ENCODE measurements at regions not wholly inside any gene's neighbourhood (a gene's known extent, or its start where the extent isn't known, plus 50 kb on each side); places are given as distances from the start of the nearest gene placed in this dataset.

DNA sequence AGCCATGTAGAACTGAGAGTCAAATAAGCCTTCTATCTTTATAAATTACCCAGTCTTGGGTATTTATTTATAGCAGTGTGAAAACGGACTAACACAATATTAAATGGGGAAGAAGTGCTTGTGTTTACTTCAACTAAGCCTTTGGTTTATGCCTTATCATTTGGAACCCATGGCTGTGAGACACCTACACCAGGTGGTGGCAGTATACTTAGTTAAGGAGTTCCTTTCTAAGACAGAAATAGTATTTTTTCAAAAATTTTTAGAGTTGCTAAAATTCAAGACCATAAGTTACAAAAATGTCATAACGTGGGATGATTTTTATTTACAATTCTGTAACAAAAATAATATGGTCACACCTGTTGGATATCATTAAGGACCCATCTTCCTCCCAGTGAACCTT lies 354.5 kb upstream of the SOX14 start:
- ATAC-seq = no peak
- DNase-seq (ENCODE audit: low spot score) = no peak

DNA sequence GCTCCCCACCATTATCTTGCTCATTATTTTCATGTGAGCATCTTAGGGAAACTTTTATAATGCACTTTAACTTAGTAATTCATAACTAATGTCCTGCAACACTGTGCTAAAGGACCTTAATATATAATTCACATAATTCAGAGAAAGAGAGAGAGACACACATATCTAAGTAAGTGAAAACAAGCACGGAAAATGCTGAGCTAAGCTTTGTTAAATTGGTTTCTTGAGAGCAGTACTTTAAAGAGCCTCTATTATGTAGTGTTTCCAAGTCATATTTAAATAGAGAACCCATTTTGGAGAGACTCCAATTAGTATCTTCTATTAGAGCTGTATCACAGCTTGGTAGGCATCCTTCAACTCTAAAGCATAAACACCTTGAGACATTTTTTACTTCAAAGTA lies 354.1 kb upstream of the SOX14 start:
- ATAC-seq = no peak

DNA sequence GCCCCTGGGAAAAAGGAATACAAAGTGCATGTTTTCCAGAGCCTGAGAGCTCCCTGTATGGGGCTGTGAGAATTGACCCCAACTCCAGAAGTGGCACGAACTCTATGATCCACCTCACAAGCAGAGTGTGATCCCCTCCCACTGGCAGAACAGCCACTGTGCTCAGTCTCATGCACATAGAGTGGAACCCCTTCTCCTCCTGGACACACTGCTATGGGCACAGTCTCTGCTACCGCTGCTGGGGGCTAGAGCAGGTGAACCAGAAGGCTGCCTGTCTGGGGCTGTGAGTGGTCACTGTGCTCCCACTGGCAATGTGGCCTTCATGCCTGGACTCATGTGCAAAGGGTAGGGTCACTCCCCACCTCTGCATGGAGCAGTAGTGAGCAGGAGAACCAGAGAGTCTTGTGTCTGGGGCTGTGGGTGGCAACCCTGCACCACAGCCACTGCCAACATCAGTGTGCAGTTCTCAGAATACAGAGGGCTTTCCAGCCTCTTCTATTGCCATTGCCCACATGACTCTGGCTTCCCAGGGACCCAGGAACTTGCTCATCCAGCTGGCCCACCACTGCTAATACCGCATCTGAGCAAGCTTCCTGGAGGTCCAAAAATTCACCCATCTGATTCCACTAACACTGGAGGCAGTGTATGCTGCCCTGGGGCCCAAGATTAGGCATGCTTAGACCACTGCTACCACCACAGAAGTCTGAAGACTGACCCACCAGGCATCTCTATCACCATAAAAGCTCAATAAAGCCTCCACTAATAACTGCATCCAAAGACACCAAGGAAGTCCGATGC lies 343.7 kb upstream of the SOX14 start:
- no peak for ATAC-seq
- no peak for DNase-seq (ENCODE audit: low spot score)

More for the DNA sequence above, 354.1 kb upstream of the SOX14 start:
- DNase-seq (ENCODE audit: low spot score) = no peak

DNA sequence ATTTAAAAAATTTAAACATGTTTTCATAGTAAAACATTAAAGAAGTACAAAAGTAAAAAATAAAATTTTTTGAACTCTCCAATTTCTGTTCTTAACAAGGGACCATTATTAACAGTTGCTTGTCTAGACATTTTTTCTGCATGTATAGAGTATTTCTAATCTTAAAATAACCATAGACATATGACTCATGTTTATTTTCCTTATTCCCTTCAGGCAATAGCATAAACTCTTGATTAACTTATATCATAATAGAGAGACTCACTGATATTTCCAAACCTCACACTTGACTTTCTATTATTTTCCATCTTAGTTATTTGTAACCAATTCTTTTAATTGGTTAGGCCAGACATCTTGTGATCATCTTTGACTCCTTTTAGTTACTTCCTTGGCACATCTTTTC lies 325.6 kb upstream of the SOX14 start:
- ATAC-seq = no peak
- no peak for DNase-seq (ENCODE audit: low spot score)

DNA sequence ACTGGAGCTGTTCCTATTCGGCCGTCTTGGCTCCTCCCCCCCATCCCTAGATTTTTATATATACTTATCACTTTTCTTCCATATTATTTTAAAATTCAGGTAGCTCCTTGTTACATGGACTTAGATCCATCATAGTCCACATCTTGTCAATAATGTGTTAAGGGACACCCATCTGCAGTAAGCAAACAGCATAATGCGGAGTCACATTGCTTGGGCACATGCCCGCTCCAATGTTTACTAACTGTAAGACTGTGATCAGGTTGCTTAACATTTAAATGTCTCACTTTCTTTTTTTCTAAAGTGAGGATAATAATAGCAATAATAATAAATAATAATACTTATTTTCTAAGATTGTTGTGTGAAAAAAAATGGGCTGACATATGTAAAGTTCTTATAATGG lies 303.2 kb upstream of the SOX14 start:
- ATAC-seq = peak; percentile 59
- no peak for DNase-seq (ENCODE audit: low spot score)

DNA sequence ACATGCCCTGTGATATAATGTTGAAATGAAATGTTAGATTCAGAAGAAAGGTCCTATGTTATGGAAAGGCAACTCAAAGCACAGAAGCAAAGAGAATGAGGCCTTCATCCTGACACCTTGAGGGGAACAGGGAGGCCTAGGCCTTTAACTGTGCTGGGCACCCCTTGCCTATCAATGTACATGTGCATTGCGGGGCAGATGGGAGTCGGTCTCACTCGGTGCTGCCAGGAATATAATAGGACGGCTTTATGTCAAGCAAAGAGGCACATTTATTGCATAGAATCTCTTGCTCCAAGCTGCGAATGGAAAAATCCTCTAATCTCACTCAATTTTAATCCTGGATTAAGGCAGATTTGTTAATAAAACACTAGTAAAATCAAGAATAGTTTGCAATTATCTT lies 301.0 kb upstream of the SOX14 start:
- DNase-seq (ENCODE audit: low spot score) (no peak), ATAC-seq (no peak)

DNA sequence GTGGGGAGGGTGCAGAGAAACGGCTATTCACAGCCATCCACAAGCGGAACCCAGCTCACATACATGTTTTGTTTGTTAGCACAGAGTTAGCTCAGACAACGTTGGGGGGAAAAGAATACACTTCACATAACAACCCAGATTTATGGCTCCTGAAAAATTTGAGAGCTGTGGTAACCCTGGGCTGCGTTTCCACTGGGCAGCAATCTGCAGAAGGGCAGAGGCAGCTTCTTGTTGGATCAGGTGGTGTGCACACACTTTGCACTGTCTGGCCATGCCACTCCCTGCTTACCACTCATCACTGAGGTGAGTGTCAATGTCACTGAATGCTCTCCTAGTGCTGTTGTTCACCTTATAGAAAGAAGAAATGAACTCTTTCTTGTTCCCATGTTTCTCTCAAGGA lies 299.8 kb upstream of the SOX14 start:
- ATAC-seq (no peak), DNase-seq (ENCODE audit: low spot score) (no peak)

DNA sequence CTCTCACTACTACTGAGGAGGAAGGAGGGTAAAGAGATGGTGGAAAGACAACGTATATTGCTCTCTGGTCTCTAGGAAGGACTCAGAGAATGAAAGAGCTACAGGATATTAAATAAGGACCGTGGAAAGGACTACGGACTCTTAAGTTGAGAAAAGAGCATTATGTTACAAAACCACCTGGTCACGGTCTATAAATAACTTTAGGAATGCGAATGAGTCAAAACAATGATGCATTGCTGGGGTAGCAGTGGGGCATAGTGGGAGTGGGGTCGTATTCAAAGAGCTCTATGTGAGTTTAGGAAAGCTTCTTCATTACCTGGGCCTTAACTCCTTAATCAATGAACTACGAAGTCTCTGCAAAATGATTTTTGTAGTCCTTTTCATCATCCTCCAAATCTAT lies 295.7 kb upstream of the SOX14 start:
- ATAC-seq = no peak
- no peak for DNase-seq (ENCODE audit: low spot score)

DNA sequence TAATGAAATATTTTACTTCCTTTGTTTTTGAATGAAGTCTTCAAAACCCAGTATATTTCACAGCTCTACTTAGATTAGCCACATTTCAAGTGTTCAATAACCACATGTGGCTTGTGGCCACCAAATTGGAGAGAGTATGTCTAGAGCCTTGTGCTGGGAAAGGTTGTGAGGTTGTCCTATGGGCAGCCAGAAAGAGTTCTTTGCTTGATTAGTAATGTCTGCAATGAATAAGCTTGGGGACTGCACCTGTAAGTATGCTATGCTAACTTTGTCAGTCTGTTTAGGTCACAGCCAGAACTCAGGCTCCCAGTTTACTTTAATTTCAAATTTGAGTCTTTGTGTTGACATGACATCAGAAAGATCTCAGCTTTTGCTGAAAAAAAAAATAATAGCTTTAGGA lies 294.9 kb upstream of the SOX14 start:
- ATAC-seq (no peak), DNase-seq (ENCODE audit: low spot score) (no peak)

DNA sequence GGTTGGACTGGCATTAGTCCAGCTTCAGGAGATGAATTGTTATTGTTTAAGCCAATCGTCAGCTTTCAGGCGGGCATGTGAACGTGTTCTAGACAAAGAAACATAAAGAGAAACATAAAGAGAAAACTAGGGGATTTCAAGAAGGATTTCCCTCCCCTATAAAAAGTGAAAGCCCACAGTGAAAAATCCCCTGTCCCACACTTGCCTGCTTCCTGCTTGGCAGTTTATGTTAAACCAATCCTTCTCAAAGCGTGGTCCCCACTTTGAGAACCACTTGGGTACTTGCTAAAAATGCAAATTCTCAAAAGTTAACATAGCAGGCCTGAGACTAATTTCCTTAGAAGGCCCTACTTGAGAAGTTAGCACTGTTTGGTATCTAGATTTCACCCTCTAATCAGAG lies 293.0 kb upstream of the SOX14 start:
- ATAC-seq (no peak), DNase-seq (ENCODE audit: low spot score) (no peak)

DNA sequence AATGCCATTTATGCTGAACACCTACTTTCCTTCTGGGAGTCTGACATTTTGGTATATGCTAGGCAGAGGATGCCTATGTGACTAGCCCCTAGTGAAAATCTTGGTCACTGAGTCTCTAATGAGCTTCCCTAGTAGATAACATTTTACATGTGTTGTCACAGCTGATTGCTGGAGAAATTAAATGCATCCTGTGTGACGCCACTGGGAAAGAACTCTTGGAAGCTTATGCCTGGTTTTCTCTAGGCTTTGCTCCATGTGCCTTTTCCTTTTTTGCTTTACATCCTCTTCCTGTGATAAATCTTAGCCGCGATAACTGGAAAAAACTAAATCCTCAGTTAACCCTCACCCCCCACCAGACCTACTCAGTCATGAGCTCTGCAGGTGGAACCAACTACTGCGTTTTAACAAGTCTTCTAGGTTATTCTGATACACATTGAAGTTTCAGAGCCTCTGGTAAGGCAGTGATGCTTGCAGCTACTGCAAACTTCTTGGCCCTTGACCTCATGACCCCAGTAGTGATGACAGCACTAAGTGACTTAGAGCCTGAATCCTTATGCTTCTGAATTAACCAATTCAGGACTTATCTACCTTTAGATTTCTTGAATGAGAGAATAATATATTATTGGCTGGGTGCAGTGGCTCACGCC lies 292.4 kb upstream of the SOX14 start:
- ATAC-seq = peak; percentile 33
- DNase-seq (ENCODE audit: low spot score) = no peak

DNA sequence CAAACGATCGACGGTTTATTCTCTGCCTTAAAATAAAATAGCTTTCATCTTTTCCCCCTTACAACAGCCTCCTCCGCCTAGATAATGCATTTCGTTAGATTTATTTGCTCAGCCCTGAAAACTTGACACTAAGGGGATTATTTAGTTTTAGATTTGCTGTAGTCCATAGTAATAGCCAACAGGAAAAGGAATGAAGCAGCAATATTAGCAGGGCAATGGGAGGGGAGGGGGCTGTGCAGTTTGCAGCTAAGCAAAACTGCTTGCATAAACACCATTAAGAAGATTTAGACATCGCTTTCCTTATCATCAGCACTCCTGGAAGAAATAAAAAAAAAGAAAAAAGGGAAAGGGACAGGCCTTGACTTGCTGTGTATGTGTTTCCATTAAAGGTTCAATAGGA lies 286.5 kb upstream of the SOX14 start:
- DNase-seq (ENCODE audit: low spot score) = no peak
- ATAC-seq = no peak

DNA sequence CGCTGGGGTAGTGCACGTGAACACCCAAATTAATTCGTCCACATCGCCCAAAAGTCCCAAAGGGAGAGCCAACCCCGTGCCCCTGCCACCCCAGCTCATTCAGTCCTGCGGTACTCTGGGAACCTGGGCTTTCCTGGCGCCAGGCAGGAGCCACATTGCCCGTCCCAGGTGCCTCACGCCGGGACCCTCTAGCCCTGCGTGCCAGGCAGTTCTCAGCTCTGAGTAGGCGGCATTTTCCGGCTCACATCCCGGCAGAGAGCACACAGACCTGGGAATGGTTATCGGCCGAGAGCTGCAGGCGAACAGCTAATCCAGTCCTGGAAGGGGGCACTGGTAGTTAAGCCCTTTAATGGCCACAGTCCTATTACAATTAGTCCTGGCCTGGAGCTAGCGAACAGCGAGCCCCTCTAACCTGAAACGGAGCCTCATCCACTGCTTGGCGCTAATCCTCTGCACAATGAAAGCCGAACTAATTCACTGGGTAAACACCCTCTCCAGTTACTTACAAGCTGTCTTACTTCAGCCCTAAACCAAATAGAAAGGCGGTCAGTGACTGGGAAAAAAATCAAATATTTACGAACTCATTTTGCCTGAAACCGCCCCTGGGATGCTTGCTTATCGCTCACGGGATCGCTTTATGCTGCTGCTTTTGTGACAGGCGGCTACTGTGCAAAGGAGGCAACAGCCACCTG lies 254.6 kb upstream of the SOX14 start:
- no peak for ATAC-seq
- DNase-seq (ENCODE audit: low spot score) = no peak

DNA sequence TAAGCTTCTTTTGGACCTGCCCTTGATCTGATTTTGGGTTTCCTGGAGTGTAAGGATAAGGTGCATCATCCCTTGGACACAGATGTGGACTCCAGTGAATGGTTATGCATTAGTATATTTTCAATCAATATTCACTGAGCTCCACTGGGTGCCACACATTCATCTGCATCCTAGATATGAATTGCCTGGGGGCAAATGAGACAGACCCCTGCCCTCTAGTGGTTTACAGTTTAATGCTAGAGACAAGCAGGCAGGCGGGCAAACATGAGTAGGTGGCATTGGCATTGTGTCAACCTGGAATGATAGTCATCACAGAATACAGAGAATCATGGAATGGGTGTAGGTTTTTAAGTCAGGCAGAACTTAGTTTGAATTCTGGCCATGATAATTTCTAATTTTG lies 252.5 kb upstream of the SOX14 start:
- ATAC-seq (no peak), DNase-seq (ENCODE audit: low spot score) (no peak)

DNA sequence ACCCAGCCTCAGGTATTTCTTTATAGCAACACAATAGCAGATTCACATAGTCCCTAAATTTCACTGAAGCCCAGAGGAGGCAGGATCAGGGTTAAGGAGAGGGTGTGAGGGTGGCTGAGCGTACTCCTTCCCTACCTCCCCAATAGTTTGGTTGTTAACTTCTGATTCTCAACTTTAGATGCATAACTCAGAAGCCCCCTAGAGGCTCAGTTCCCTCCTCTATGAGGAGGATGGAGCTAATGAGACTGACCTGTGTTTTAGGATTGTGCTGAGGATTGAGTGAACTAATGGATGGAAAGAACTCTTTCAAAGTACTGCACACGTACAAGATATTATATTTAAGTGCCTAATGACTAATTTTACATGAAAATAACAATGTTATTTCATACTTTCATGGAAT lies 249.3 kb upstream of the SOX14 start:
- no peak for DNase-seq (ENCODE audit: low spot score)
- no peak for ATAC-seq

DNA sequence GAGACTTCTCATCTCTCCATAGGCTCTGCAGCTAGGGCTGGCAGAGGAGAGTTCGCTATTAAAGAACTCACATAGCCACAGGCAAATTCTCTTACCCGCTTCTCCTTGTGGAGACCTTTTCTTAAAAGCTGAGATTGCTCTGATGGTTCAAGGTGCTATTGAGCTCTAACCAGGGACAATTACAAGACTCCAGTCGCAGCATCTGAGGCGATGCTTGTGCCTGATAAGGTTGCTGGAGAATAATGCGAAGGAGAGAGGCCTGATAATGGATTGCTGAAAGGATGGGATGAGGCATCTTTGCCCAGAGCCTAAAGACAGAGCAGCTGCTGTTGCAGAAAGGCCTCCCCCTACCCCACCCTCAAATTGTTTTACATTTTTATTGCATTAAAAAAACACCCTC lies 244.5 kb upstream of the SOX14 start:
- ATAC-seq (no peak), DNase-seq (ENCODE audit: low spot score) (no peak)

DNA sequence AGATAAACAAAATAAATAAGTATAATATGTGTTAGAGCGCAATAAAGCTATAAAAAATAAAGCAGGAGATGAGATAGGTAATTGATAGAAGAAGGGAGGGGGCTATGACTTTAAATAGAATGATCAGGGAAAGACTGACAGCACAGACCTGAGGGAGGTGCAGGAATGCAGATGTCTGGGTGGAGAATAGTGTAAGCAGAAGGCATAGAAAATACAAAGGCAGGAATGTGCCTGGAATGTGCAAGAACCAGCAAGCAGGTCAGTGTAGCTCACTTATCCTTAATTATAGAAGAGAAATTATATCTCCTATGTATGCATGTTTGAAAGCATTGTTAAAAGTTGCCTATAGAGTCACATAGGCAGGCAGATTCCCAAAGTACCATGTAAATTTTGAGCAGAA lies 239.4 kb upstream of the SOX14 start:
- ATAC-seq = no peak
- no peak for DNase-seq (ENCODE audit: low spot score)

DNA sequence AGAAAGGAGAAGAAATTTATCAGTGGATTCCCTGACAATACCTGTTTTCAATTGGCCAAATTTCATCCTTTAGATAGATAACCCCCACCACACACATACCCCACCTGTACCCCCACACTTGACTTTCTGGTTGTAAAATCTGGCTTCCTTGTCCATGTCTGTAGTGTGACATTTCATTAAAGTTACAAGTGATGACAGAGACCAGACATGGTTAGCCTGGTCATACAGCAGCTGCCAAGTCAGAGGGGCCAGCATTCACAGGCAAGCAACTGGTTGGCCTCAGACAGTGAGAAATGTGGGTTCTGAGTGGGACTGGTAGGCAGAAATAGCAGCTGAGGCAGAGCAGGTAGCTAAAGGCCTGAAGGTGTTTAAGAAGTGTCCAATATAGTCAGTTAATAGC lies 238.6 kb upstream of the SOX14 start:
- ATAC-seq = no peak
- no peak for DNase-seq (ENCODE audit: low spot score)

DNA sequence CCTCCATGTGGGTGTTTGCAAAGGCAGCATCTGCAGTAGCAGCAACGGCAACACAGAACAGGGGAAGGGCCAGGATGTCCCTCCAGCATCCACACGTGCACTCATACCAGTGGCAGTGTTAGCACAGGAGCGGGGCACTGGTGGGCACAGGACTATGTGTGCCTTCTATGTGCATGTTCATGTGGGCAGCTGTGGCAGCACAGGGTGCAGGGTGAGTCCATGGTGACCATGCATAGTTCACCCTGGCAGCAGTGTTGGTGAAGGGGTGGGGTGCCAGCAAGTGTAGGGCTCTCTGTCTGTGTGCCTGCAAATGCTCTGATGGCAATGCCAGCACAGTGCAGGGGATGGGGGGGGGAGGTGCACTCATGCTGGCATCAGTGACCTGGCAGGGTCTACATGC lies 222.1 kb upstream of the SOX14 start:
- no peak for ATAC-seq

DNA sequence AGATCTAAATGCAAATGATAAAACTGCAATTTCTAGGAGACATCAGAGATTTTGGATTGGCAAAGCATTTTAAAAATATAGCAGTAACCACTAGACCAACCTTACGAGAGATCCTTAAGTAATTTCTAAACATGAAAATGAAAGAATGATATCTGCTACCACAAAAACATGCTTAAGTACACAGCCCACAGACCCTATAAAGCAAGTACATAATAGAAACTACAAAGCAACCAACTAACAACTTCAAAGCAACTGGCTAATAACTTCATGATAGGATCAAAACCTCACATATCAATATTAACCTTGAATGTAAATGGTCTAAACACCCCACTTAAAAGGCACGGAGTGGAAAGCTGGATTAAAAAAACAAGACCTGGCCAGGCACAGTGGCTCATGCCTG lies 209.9 kb upstream of the SOX14 start:
- no peak for DNase-seq (ENCODE audit: low spot score)
- ATAC-seq = no peak

More for the DNA sequence above, 222.1 kb upstream of the SOX14 start:
- no peak for DNase-seq (ENCODE audit: low spot score)

DNA sequence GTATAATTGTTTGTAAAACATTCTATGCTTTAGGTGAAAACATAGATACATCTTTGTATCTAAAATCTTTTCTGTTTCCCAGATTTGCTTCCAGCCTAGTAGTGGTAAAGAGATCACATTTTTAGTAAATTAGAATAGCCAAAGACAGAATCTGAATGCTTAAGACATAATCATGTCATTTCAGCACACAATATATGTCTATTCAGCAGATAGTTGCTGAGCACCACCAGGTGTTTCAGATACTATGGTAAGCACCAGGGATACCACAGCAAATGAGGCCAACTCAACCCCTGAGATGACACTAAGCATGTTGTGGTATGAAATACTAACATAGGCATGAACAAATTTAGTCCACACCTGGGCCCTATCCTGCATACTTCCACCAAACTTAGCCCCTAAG lies 195.2 kb upstream of the SOX14 start:
- ATAC-seq = no peak
- DNase-seq (ENCODE audit: low spot score) = no peak

DNA sequence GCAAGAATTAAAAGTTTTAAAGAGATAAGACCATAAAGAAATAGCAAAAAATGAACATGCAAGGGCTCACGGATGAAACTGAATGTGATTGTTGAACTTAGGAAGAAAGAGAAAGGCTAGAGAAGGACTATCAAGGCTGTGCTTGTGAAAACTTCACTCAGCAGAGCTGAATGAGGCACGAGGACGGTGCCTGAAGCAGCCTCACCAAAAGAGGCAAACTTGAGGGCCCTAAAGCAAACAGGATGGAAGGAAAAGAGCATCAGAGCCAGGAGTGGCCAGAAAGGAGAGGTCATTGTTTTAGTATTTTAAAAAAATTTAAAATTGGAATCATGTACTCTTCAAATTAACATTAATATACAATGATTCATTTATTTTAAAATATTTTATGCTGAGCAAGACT lies 191.2 kb upstream of the SOX14 start:
- ATAC-seq (no peak), DNase-seq (ENCODE audit: low spot score) (no peak)
